Endodermal cell (in vitro differentiated cells): ENCODE measurements at regions not wholly inside any gene's neighbourhood (a gene's known extent, or its start where the extent isn't known, plus 50 kb on each side); places are given as distances from the start of the nearest gene placed in this dataset.
A peak's percentile ranks its signal among the peaks of the same experiment; 100 is the strongest.

Experiments used
- DNase-seq: peaks from one replicate; pipeline ENCODE4 v3.0.0-alpha.2; 2017
- H3K27ac ChIP-seq: 2 replicates; pipeline ENCODE4 v1.5.1; 2013; ENCODE audit warnings: mild to moderate bottlenecking, low read depth, low read length, moderate library complexity
- H3K27me3 ChIP-seq: 2 replicates; pipeline ENCODE4 v1.6.1; 2013; ENCODE audit warnings: mild to moderate bottlenecking, low read length, moderate library complexity; ENCODE audit not compliant: insufficient read depth, control insufficient read depth, poor library complexity, severe bottlenecking
- H3K36me3 ChIP-seq: 2 replicates; pipeline ENCODE4 v1.7.0; 2013; ENCODE audit warnings: mild to moderate bottlenecking, low read length, moderate library complexity; ENCODE audit not compliant: control insufficient read depth, insufficient read depth
- H3K4me1 ChIP-seq: one replicate; pipeline ENCODE4 v1.7.0; 2013; ENCODE audit warnings: low read length; ENCODE audit not compliant: control insufficient read depth, insufficient read depth
- H3K4me3 ChIP-seq: 2 replicates; pipeline ENCODE4 v1.5.1; 2013; ENCODE audit warnings: mild to moderate bottlenecking, low read length, moderate library complexity
- H3K9ac ChIP-seq: 2 replicates; pipeline ENCODE4 v1.6.1; 2013; ENCODE audit warnings: mild to moderate bottlenecking, low read length, moderate library complexity; ENCODE audit not compliant: poor library complexity, severe bottlenecking; ENCODE audit errors: extremely low read depth
- H3K9me3 ChIP-seq: 2 replicates; pipeline ENCODE4 v1.6.1; 2013; ENCODE audit warnings: mild to moderate bottlenecking, low read length, moderate library complexity; ENCODE audit not compliant: control insufficient read depth
- H3K27ac Mint-ChIP-seq: 2 replicates; pipeline ENCODE4 v1.8.0; 2020; ENCODE audit warnings: mixed read lengths
- H3K27me3 Mint-ChIP-seq: 2 replicates; pipeline ENCODE4 v1.8.0; 2021; ENCODE audit warnings: mild to moderate bottlenecking, mixed read lengths; ENCODE audit not compliant: insufficient read depth
- H3K36me3 Mint-ChIP-seq: 2 replicates; pipeline ENCODE4 v1.8.0; 2020; ENCODE audit warnings: low read depth, mixed read lengths
- H3K4me1 Mint-ChIP-seq: 2 replicates; pipeline ENCODE4 v1.8.0; 2020; ENCODE audit warnings: mixed read lengths
- H3K4me3 Mint-ChIP-seq: 2 replicates; pipeline ENCODE4 v1.8.0; 2020; ENCODE audit warnings: mild to moderate bottlenecking, moderate library complexity, mixed read lengths
- H3K9me3 Mint-ChIP-seq: 2 replicates; pipeline ENCODE4 v1.8.0; 2020; ENCODE audit warnings: mild to moderate bottlenecking, mixed read lengths
- WGBS, 2 experiments: methylation state at CpG; one replicate each; pipeline versions ENCODE4 v1.1.5 to v1.1.7; 2013; ENCODE audit warnings: missing lambda C conversion rate in 2 of 2, mixed read lengths in 1 of 2; ENCODE audit not compliant: insufficient coverage in 1 of 2, insufficient read length in 1 of 2; 5-methylcytosine and 5-hydroxymethylcytosine counted together
- TF ChIP-seq, protein P1 (sequence below): fragments of 200-600 bp; sonication (generic); conservative IDR thresholded peaks from 2 replicates; pipeline ENCODE4 v1.5.0; 2021; ENCODE audit warnings: antibody characterized with exemption, mild to moderate bottlenecking

DNA sequence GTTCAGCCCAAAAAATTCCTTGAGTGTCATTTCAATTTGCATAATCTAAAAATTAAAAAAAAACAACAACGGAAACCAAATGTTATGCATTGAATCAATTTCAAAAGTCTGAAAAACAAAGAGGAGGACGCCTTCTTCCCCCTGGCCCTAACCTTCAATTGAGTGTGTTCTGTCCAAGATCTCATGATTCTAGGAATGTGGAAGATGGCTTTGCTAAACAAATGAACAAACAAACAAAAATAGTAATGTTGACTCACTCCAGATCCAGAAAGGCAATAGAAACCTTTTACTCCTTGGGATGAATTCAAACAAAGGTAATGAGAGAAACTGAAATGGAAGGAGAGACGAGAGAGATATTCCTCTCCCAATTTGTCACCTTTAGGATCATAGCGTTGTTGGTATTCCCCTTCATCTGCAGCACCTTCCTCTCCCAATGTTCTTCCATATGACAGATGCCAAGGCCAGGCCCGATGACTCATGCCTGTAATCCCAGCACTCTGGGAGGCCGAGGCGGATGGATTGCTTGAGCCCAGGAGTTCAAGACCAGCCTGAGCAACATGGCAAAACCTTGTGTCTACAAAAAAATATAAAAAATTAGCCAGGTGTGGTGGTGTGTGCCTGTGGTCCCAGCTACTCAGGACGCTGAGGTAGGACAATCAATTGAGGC is 109.2 kb upstream of the ADGRF1 start:
- H3K27me3 ChIP-seq, result no peaks in the 10 kb centered on the region
- DNase-seq, result no peak
- H3K27ac ChIP-seq, result no peak overlapping the region
- Mint-ChIP-seq H3K27me3 (no peaks in the 10 kb centered on the region), H3K9me3 (peaks cover 4% of the 10 kb centered on the region), H3K4me1 (peaks cover 47% of the 10 kb centered on the region), H3K4me3 (no peak overlapping the region), H3K36me3 (no peaks in the 10 kb centered on the region), H3K27ac (peak overlapping the region; percentile 6)
- TF ChIP-seq, protein P1, sequence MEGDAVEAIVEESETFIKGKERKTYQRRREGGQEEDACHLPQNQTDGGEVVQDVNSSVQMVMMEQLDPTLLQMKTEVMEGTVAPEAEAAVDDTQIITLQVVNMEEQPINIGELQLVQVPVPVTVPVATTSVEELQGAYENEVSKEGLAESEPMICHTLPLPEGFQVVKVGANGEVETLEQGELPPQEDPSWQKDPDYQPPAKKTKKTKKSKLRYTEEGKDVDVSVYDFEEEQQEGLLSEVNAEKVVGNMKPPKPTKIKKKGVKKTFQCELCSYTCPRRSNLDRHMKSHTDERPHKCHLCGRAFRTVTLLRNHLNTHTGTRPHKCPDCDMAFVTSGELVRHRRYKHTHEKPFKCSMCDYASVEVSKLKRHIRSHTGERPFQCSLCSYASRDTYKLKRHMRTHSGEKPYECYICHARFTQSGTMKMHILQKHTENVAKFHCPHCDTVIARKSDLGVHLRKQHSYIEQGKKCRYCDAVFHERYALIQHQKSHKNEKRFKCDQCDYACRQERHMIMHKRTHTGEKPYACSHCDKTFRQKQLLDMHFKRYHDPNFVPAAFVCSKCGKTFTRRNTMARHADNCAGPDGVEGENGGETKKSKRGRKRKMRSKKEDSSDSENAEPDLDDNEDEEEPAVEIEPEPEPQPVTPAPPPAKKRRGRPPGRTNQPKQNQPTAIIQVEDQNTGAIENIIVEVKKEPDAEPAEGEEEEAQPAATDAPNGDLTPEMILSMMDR, result no peak
- H3K4me3 ChIP-seq, result no peak overlapping the region
- no peaks in the 10 kb centered on the region for H3K9me3 ChIP-seq
- WGBS, 2 experiments, result 85 to 96% methylated on average over 6 to 8 of the region's 8 CpGs
- H3K9ac ChIP-seq, result no peak overlapping the region
- H3K36me3 ChIP-seq, result no peaks in the 10 kb centered on the region
- peaks cover 34% of the 10 kb centered on the region for H3K4me1 ChIP-seq

DNA sequence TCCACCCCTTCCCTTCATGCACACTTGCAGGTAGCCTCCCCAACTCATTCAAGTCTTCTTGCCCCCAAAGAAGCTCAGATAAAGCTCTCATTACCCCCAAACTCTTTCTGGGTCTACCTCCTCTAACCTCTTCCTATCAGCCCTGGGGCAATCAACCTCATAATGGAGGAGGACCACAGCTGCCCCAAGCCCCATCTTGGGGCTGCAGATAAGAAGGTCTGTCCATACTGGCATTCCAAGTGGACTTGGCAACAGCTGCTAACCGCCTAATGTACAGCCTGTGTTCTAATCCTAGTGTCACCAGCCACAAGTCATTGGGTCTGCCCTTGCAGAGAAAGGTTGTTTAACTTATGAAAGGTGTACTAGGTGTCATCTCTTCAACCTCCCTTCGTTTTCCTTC is 107.4 kb upstream of the ADGRF1 start:
- Histone ChIP-seq H3K36me3 (no peaks in the 10 kb centered on the region), H3K27me3 (no peaks in the 10 kb centered on the region), H3K9ac (no peak overlapping the region), H3K27ac (no peak overlapping the region), H3K9me3 (no peaks in the 10 kb centered on the region), H3K4me1 (peaks cover 32% of the 10 kb centered on the region), H3K4me3 (no peak overlapping the region)
- Mint-ChIP-seq H3K27ac (no peak overlapping the region), H3K9me3 (peaks cover 1% of the 10 kb centered on the region), H3K27me3 (no peaks in the 10 kb centered on the region), H3K4me1 (peaks cover 46% of the 10 kb centered on the region), H3K36me3 (no peaks in the 10 kb centered on the region), H3K4me3 (no peak overlapping the region)
- no peak for DNase-seq
- WGBS, 2 experiments, result 83 to 99% methylated on average over 1 to 2 of the region's 2 CpGs
- TF ChIP-seq, protein P1, result no peak

DNA sequence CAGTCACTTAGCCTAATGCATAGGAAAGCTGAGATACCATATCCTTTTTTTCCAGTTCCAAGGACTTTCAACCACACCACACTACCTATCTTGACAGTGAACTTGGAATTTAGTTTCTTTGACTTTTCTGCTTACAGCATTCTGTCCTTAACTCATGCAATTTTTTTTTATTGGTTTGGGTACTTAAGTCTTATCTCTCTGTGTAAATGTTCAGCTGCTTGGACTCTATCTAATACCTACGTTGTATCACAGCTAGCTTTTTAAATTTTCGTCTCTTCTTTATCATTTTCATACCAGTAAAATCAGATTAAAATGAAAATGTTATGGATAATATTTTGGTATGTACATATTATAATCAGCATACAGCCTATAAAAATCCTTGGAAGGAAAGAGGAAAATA is 106.9 kb upstream of the ADGRF1 start:
- Mint-ChIP-seq H3K27ac (no peak overlapping the region), H3K4me1 (peaks cover 46% of the 10 kb centered on the region)

More for the DNA sequence above, 106.9 kb upstream of the ADGRF1 start:
- H3K36me3 ChIP-seq, result no peaks in the 10 kb centered on the region
- H3K27ac ChIP-seq, result no peak overlapping the region
- no peak overlapping the region for H3K4me3 ChIP-seq
- no peak overlapping the region for H3K4me3 Mint-ChIP-seq
- H3K9me3 Mint-ChIP-seq, result peaks cover under 1% of the 10 kb centered on the region
- no peaks in the 10 kb centered on the region for H3K27me3 ChIP-seq
- no peaks in the 10 kb centered on the region for H3K36me3 Mint-ChIP-seq
- WGBS, 2 experiments, result no CpG with 5 or more reads among the region's 2 CpGs
- DNase-seq, result no peak
- H3K27me3 Mint-ChIP-seq, result no peaks in the 10 kb centered on the region
- H3K9me3 ChIP-seq, result no peaks in the 10 kb centered on the region
- TF ChIP-seq, protein P1, result no peak
- H3K9ac ChIP-seq, result no peak overlapping the region
- peaks cover 32% of the 10 kb centered on the region for H3K4me1 ChIP-seq
